ENCODE measurements at regions not wholly inside any gene's neighbourhood (a gene's known extent, or its start where the extent isn't known, plus 50 kb on each side); places are given as distances from the start of the nearest gene placed in this dataset.

GRCh38 chr14:22106700-22107697, 433.4 kb upstream of the OR4E1 start:
- TF ChIP-seq SIN3A (IDR thresholded peaks at IDR 0.05; ENCODE audit: borderline replicate concordance, insufficient read depth, low read length) (no peak), REST (IDR thresholded peaks at IDR 0.05; ENCODE audit: insufficient read depth in 1 of 2, low read depth in 2 of 2, low read length in 2 of 2) (no peak), POLR2AphosphoS5 (IDR thresholded peaks at IDR 0.05; ENCODE audit: low read depth, low read length) (no peak), TAF1 (IDR thresholded peaks at IDR 0.05; ENCODE audit: borderline replicate concordance, insufficient read depth, low read length) (no peak)

Data from PFSK-1 (cell line).